HG03571 (cell line): ENCODE measurements at regions not wholly inside any gene's neighbourhood (a gene's known extent, or its start where the extent isn't known, plus 50 kb on each side); places are given as distances from the start of the nearest gene placed in this dataset.

Source experiments
- ATAC-seq: cut with Tn5 transposase; IDR thresholded peaks from one replicate; pipeline ENCODE4 v1.9.1; 2021; ENCODE audit not compliant: unreplicated experiment

DNA sequence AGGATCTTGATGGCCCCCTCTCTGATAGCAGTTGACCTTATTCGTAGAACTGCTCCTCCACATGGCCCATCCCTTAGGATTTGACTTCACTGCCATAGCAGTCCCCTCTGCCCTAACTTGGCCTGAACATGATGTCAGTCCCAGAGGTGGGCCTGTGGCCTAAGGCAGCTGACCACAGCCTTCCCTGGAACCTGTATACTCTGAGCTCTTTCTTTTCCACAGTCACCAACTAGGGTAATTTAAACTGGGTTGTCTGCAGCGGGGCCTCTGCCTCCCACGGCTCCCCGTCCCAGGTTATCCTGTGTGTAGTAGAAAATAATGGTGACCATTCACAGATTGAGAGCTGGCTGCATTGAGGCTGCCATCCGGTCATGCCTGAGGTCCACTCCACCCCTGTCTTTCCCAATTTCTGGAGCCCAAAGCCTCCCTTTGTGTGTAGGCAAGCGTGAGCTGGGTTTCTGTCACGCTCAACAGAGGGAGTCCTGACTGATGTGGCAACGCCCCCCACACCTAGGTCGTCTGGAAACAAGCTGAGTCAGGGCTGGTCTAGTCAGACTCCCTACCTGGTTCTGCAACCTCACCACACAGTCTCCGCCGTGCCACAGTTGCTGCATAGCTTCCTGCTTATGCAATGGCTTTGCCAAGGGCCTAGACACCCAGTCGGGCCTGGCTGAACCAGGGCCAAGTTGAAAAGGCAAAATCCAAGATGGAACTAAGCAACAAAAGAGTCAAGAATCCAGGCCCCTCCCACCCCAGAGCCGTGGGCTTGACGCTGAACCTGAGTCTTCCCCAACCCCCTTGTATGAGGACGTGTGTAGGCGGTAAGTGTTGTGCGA lies 284.5 kb downstream of the XXYLT1 start:
- no peak for ATAC-seq

DNA sequence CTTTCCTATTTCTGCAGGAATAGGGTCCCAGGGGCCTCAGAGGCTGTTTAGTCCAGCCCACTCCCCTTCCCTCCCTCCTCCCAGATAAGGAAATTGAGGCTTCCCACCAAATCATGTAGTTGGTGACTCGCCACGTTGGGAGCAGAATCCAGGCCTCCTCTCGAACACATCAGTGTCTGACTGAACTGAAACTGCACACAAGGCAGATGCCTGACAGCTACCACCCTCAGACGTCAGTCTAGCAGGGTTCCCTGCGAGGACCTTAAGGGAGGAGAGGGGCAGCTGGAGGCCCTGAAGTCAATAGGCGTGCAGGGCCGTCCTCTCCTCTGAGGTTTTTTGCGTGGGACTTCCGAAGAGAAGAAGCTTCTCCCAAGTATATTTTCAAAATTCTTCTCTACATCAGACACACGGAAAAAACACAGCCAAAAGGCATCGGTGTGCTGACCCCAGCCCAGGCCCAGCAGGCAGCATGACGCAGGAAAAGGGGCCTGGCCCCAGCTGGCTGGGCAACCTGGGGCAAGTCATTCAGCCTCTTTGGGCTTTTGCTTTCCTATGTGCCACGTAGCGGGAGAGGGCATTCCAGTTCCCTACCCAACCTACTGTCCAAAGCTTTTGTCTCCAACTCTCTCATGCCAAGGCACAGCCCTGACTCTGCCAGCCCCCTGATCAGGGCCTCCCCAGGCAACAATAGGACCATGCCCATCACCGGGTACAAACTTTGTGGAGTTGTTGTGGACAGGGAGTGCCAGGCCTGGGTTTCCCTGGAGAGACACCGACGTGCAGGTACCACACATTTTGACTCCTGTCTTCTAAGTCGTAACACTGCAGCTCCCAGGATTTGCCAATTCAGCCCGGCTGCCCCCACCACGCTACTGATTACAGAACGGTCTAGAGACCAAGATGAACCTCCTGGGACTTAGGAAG lies 283.1 kb downstream of the XXYLT1 start:
- ATAC-seq, result no peak

DNA sequence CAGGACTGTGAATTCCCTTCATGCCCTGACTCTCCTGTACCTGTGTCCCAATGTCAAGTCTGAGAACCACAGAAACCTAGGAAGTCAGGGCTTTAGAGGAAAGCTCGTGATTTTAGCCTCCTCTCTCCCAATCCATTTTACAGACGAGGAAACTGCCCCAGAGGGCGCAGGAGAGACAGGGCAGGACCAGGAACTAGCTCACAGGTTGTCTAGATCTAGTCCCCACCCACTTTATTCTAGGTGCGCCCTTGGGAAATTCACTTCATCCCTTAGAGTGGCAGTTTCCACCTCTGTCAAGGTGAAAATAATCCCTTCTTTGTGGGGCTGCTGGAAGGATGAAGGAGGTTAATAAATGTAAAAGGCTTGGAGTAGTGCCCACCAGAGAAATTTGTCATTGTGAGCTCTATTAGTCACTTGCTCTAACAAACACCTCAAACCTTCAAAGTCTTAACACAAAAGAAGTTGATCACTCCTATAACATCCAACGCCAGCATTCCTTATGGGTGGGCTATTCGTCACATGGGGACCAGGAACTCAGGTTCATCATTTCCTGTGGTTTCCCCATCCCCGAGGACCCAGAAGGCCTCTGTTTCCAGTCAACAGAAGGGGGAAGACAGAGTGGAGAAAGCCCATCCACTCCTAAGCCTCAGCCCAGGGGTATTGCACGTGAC lies 282.3 kb downstream of the XXYLT1 start:
- no peak for ATAC-seq

DNA sequence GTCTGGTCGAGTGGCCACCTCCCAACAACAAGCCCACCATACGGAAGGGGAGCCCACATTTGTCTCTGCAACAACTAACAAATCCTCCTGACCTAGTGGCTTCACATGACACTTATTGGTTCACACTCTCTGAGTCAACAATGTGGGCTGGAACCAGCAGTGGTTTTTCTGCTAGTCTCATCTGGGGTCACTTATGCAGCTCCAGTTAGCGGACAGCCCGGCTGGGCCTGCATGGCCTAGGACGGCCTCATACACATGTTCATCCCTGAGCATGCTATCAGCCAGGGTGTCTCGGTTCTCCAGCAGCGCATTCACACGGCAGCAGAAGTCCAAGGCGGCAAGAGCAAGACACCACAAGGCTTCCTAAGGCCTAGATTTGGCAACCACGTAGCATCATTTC lies 281.7 kb downstream of the XXYLT1 start:
- no peak for ATAC-seq

DNA sequence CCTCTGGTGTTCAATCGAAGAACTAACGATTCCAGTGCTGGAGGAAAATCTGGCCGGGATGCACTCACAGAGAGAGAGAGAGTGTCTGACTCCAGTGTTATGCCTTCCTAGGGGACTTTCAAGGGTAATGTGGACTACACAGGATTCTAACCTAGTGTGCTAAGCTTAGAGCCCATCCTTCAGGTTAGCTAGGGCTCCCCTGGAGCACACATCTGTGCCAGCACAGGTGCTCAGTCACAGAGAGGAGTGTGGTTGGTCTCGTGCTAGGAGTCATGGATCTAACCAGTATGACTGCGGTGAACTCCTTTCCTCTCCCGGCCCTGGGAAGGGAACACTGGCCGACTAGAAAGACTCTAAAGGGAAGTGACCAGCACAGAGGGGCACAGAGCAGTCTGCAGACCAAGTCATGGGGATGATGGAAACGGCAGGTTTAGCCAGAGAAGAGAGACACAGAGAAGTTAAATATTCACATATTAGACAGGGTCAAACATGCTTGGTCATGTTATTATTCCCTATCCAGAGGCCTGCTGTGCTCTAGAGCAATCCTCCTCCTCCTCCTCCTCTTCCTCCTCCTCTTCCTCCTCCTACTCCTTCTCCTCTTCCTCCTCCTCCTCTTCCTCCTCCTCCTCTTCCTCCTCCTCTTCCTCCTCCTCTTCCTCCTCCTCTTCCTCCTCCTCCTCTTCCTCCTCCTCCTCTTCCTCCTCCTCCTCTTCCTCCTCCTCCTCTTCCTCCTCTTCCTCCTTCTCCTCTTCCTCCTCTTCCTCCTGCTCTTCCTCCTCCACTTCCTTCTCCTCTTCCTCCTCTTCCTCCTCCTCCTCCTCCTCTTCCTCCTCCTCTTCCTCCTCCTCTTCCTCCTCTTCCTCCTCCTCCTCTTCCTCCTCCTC lies 280.3 kb downstream of the XXYLT1 start:
- no peak for ATAC-seq

DNA sequence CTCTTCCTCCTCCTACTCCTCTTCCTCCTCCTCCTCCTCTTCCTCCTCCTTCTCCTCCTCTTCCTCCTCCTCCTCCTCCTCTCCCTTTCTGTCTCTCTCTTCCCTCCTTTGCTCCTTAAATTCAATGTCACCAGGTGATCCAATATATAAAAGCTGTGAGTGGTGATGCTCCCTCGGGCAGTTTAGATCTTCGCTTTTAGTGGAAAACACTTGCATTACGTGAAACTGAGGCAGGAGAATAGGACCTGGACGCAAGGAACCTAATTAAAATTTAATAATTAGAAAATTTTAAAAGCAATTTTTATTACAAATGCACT lies 279.7 kb downstream of the XXYLT1 start:
- no peak for ATAC-seq

DNA sequence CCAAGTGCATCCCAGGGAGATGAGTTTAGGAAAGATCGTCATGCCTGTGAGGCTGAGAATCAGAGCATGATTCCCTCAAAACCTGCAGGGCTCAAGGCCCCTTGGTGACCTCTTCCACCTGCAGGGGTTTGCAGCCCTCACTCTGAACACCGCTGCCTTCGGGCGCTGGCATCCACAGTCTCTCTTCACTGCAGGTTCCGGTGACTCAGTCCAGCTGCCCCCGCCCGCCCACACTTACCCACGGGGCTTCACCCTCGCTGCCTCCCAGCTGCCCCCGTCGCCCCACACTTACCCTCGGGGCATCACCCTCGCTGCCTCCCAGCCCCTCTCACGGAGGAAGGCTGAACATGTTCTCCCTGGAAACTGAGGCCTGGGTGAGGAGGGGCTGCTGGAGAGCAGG lies 277.1 kb downstream of the XXYLT1 start:
- ATAC-seq, result no peak

DNA sequence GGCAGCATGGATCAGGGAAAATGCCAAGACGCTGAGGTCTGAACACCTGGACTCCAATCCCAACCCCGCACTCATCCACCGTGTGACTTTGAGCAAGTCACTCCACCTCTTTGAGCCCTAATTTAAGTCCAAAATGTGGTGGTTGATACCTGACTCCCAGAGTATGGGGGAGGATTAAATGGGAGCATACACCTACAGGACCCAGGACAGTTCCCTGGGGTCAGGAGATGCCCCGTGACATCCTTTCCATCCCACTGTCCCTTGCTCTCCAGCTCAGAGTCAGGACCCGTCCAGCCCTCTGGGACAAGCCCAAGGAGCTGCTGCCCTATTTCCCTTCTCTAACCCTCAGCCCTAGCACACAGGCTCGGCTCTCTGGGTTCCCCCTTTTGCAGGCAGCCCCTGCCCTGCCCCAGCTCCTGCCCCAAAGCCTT lies 276.4 kb downstream of the XXYLT1 start:
- no peak for ATAC-seq

DNA sequence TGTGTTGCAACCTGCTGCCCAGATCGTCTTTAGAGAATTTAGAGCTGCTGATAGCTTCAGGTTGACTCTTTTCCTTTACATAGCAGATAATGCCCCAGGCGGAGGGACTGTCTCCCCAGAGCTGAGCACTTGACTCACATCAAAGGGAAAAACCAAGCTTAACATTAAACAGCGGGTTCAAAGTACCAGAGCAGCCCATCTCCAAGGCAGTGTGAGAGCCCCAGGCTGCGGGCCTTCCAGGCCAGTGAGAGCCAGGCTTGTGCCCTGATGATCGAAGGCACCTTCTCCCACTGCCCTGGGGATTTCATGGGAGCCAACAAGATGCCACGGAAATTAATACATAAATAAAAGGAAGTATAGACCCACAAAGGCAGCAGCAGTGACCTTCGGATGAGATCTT lies 275.6 kb downstream of the XXYLT1 start:
- no peak for ATAC-seq

DNA sequence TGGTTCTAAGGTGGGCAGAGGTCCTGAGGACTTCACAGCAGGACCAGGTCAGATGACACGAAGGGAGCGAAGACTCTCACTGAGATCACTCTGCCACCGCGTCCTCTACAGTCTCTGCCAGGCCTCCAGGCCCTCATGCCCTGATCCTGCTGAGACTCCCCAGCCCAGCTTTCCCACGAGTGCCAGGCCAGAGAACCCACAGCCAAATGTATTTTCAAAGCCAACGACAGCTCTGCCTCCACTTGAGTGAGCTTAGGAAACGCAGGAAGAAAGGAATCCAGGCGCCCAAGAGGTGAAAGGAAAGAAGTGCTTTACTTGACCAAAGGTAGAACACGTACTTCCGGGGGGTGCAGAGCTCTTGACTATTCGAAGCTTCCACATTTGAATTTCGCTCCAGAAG lies 275.0 kb downstream of the XXYLT1 start:
- ATAC-seq, result no peak

DNA sequence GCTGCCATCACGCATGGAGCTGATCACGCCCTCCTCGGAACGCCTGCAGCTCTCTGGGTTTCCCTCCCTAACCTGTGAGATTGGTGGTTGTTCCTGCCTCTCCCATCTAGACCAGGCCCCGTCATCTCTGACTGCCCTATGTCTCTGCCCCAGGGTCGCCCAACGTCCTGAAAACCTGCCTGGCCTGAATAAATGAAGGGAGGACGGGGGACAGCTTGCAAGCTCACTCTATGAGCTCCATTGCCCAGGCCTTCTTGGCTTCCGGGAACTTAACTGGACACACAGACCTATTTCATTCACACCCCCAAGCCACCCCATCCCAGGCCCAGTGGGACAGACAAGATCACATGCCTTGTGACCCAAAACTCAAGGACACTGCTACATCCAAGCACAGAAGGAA lies 274.2 kb downstream of the XXYLT1 start:
- ATAC-seq, result no peak

DNA sequence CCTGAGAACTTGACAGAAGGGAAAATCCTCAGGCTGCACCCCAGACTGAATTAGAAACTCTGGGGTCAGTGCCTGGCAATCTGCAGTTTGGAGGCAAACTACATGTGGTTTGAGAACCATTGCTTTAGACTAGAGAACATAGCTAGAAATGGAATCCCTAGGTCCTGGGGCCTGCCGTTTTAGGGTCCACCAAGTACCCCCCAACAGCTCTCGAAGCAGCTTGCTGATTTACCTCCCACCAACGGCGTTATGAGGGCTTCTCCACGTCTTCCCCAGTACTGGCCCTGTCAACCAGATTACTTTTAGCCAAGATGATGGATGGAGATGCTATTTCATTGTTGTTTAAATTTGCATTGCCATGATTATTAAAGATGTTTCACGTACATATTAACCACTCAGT lies 272.5 kb downstream of the XXYLT1 start:
- ATAC-seq, result no peak

DNA sequence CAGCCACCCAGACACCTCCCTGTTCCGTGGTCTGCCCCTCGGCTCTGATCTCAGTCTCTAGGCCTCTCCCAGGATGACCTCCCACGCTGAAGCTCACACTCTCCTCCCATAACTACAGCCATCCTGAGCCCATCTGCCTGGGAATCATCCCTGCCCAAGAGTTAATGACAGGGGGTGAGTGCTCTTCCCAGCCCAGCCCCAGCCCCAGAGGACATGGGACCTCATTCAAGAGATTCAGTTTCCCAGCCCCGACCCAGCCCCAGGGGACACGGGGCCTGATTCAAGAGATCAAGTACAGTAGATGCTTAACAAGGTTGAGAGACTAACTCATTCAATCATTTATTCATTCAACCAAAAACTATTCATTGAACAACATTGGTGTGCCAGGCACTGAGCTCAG lies 272.0 kb downstream of the XXYLT1 start:
- ATAC-seq, result no peak

DNA sequence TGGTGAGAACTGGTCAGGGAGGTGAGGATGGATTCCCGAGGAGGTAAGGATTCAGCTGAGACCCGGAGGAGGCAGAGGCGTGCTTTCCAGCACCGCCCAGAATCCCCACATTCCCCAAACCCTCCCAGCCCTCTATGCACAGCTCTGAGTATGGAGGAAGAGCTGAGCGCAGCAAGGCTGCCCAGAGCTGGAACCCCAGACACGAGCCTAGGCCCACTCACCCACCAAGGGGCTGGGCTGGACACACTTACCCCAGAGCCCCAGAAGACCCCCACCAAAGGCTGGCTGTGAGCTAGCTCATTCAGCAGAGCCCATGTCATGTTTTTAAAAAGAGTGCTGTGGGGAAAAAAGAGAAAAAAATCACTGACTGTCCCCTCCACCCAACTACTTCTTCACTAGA lies 271.5 kb downstream of the XXYLT1 start:
- no peak for ATAC-seq

DNA sequence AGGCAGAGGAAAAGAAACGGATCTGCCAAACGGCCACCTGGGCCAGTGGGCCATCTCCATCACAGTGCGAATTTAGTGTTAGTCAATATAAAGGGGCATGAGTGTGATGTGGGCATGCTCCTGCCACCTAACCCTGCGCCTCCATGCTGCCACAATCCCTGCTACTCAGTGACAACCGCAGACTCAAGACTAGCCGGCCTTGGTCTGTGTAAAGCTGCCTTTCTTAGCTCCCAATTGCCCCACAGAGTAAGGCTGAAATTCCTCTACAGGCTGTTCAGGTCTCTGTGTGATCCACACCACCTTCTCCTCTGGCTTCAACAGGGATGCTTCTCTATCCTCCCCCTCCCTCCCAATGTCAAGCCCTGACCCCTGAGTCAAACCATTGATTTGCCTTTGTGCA lies 269.7 kb downstream of the XXYLT1 start:
- ATAC-seq, result no peak

DNA sequence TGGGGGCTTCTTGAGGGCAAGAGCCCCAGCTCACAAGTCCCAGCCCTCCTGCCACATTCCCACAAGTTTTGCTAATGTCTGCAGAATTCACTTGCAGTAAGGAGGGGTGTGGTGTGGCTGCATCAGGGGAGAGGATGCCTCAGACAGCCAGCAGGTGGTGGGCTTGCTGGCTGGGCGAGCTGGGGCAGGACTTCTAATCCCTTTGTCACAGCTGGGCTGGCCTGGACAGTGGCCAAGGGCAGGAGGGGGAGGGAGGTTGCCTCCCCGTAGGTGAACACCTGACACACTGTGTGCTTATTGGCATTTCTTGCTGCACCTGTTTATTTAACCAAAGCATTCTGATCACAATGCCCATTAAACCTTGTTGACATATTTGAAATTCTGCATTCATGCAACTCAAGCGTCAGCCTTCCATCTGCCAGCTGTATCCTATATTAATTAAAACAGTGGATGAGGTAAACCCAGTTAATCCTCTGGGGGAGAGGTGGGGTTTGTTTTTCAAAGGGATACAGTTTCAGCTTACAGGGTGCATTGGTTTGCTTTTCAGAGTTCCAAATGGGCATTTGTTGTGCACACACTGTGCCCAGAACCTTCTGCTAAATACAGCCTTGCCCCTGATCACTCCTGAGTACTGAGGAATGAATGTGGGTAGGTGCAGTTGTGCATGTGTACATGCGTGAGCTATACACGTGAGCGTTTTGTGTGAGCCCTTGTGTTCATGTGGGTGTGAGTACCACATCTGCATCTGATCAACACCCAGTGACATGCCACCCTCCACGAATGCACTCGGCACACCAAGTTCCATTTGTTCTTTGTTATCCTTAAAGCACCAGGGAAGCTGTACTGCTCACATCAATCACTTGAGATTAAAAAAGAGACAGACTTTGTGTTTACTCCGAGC lies 268.7 kb downstream of the XXYLT1 start:
- ATAC-seq, result no peak

DNA sequence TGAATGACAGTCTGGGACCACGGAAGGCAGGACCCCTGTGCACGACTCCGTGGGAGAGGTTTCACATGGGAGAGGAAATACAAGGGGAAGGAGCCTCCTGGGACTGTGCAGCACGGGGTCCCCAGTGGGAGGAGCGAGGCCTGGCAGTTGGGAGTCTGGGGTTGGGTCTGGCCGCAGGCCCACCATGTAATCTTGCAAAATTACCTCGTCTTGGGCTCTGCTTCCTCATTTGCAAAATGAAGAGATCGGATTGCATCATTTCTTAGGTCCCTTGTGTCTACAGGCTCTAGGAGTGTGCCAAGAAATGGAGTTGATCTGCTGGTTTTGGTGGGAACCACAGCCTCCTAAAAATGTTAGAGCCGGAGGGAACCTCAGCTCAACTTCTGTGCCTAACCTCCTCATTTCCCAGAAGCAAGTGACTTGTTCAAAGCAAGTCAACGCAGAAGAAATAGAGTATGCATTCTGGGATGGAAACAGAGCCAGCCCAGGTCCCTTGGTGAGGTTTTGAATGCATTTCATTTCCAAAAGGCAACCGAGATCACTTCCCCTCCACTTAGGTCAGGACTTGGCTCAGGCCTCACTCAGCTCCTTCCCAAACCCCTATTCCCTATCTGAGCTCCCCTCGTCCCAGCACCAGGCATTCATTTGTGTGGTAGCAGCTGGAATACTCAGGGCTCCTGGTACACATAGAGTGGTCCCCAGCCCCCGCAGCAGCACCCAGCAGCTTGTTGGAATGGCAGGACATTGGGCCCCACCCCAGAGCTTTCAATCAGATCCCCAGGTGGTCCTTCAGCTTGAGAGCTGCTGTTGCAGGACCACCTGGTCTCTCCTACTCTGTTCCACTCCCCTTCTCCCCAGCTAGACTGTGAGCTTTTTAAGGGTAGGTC lies 267.7 kb downstream of the XXYLT1 start:
- ATAC-seq, result no peak

DNA sequence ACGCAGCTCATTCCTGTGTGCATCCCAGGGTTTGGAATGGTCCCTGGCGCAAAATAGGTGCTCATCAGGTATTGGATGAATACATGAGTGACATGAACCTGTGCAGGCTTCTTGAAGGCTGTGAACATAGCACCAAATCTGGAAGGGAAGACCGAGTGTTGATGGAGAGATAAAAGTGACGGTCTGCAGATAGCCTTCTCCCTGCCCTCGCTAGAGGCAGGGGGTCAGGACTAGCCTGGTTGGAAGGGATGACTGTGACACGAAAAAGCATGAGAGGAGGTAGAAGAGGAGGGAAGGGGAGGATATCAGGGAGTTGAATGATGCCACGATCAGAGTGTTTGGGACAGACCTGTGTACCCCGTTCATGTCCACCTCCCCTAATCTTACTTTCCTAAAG lies 267.1 kb downstream of the XXYLT1 start:
- ATAC-seq, result no peak
